GM10266 (cell line): ENCODE measurements at regions not wholly inside any gene's neighbourhood (a gene's known extent, or its start where the extent isn't known, plus 50 kb on each side); places are given as distances from the start of the nearest gene placed in this dataset.

ENCODE experiments used
- DNase-seq: peaks from one replicate; pipeline ENCODE4 v3.0.0; 2012; ENCODE audit errors: extremely low spot score
- CTCF ChIP-seq: IDR thresholded peaks from 2 replicates; pipeline ENCODE4 v1.5.1; 2012; ENCODE audit warnings: mild to moderate bottlenecking, low read depth; ENCODE audit not compliant: control insufficient read depth, insufficient read depth; ENCODE audit errors: missing control alignments

GRCh38 chr11:119907878-119908572, 179.0 kb upstream of the NECTIN1 start:
- no peak for TF ChIP-seq CTCF
- no peak for DNase-seq

GRCh38 chr11:119907122-119907851, 178.3 kb upstream of the NECTIN1 start:
- TF ChIP-seq CTCF = no peak
- no peak for DNase-seq

GRCh38 chr11:119906376-119906775, 177.4 kb upstream of the NECTIN1 start:
- TF ChIP-seq CTCF = no peak
- no peak for DNase-seq

- TF ChIP-seq CTCF = no peak
- no peak for DNase-seq
These were observed 176.2 kb upstream of the NECTIN1 start for GRCh38 chr11:119905162-119905561.

- no peak for DNase-seq
- no peak for TF ChIP-seq CTCF
These were observed 175.6 kb upstream of the NECTIN1 start for GRCh38 chr11:119904531-119905035.

GRCh38 chr11:119903821-119904220, 174.8 kb upstream of the NECTIN1 start:
- no peak for TF ChIP-seq CTCF
- DNase-seq = no peak

GRCh38 chr11:119903389-119903788, 174.4 kb upstream of the NECTIN1 start:
- no peak for TF ChIP-seq CTCF

More at GRCh38 chr11:119903389-119903788, 174.4 kb upstream of the NECTIN1 start:
- no peak for DNase-seq
